ENCODE measurements at regions not wholly inside any gene's neighbourhood (a gene's known extent, or its start where the extent isn't known, plus 50 kb on each side); places are given as distances from the start of the nearest gene placed in this dataset.
A peak's percentile ranks its signal among the peaks of the same experiment; 100 is the strongest.
"Not testable (repeated sequence)": the region's sequence is repeated elsewhere in the genome, so short reads cannot be mapped to it uniquely, and the experiment has no call there.

DNA sequence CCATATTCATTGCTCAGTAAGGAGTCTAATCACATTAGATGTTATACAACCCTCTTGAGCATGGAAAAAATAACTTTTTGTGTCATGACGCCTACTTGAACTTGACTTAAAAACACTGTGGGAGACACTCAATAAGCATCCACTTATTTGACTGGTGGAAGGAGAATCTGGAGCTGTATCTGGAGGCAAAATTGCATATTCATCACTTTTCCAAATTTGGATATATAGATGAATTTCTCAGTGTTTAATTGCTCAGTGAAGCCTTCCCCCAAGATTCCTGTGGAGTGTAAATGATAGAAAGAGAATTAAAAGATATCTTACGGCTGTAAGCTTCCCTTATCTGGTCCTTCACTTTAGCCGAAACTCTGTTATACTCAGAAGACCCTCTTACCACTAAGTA, 610.7 kb upstream of the ADGRL2 start:
- DNase-seq (ENCODE audit: low spot score) = no peak
- in situ Hi-C loops (cut with MboI; ENCODE audit: low pct_unique_long_range_greater_than_20kb, low sequenced_read_pairs, unreplicated experiment) = no loop called here
- TF ChIP-seq CTCF (IDR thresholded peaks at IDR 0.05; ENCODE audit: extremely low read depth, insufficient read depth, missing control alignments) = no peak

DNA sequence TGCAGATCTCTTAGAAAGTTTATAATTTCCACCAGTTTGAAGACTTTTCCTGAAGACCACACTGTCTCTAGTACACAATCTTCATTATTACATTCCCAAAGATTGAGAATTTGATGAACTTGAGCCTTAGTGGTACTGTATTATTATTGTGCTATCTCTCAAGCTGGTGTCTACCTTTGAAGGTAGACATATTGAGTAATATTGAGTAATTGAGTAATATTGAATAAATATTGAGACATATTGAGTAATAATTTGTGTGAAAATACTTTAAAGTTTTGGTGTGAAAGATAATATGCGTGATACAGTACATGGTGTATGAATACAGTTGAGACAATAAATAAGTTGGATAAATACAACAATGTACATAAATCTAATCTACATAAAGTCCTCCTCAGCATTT, 613.1 kb upstream of the ADGRL2 start:
- no peak for TF ChIP-seq CTCF (IDR thresholded peaks at IDR 0.05; ENCODE audit: extremely low read depth, insufficient read depth, missing control alignments)
- no peak for DNase-seq (ENCODE audit: low spot score)
- in situ Hi-C loops (cut with MboI; ENCODE audit: low pct_unique_long_range_greater_than_20kb, low sequenced_read_pairs, unreplicated experiment) = no loop called here

GRCh38 chr1:81186261-81186660, 614.5 kb upstream of the ADGRL2 start:
- DNase-seq (ENCODE audit: low spot score) = no peak
- TF ChIP-seq CTCF (IDR thresholded peaks at IDR 0.05; ENCODE audit: extremely low read depth, insufficient read depth, missing control alignments) = no peak
- in situ Hi-C loops (cut with MboI; ENCODE audit: low pct_unique_long_range_greater_than_20kb, low sequenced_read_pairs, unreplicated experiment) = no loop called here

- in situ Hi-C loops (cut with MboI; ENCODE audit: low pct_unique_long_range_greater_than_20kb, low sequenced_read_pairs, unreplicated experiment) = no loop called here
- no peak for TF ChIP-seq CTCF (IDR thresholded peaks at IDR 0.05; ENCODE audit: extremely low read depth, insufficient read depth, missing control alignments)
- DNase-seq (ENCODE audit: low spot score) = no peak
These were observed 617.2 kb upstream of the ADGRL2 start for GRCh38 chr1:81183553-81183952.

DNA sequence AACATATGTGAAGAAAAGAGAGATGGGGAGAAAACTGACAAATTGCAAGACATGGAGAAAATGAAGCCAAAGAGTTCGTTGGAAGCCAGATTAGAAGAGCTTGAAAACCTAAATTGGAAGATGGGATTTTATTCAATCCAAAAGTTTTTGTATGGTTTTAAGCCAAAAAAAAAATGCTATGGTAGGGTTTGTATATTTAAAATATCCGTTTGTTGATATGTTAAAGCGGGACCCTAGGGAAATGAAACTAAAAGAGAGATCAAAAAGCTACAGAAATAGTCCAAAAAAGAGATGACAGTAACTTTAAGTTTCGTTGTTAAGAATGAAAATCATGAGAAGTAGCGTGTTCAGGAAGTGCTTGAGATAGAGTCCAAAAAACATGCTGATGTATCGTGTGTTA, 617.7 kb upstream of the ADGRL2 start:
- in situ Hi-C loops (cut with MboI; ENCODE audit: low pct_unique_long_range_greater_than_20kb, low sequenced_read_pairs, unreplicated experiment) = no loop called here
- peak; percentile 17 for DNase-seq (ENCODE audit: low spot score)
- no peak for TF ChIP-seq CTCF (IDR thresholded peaks at IDR 0.05; ENCODE audit: extremely low read depth, insufficient read depth, missing control alignments)

DNA sequence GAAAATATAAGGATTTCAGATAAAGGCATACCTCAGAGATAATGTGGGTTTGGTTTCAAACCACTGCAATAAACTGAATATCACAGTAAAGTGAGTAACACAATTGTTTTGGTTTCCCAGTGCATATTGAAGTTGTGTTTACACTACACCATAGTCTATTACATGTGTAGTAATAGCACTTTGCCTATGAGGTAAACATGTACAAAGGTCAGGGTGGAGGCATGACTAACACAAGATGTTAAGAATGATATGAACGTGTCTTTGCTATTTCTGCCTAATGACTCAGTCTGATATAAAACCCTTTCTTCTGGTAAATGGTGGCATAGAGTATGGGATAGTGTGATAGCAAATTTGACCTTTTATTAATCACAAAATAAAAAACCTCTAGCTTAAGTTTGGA, 621.5 kb upstream of the ADGRL2 start:
- no peak for DNase-seq (ENCODE audit: low spot score)
- in situ Hi-C loops (cut with MboI; ENCODE audit: low pct_unique_long_range_greater_than_20kb, low sequenced_read_pairs, unreplicated experiment) = no loop called here
- no peak for TF ChIP-seq CTCF (IDR thresholded peaks at IDR 0.05; ENCODE audit: extremely low read depth, insufficient read depth, missing control alignments)

DNA sequence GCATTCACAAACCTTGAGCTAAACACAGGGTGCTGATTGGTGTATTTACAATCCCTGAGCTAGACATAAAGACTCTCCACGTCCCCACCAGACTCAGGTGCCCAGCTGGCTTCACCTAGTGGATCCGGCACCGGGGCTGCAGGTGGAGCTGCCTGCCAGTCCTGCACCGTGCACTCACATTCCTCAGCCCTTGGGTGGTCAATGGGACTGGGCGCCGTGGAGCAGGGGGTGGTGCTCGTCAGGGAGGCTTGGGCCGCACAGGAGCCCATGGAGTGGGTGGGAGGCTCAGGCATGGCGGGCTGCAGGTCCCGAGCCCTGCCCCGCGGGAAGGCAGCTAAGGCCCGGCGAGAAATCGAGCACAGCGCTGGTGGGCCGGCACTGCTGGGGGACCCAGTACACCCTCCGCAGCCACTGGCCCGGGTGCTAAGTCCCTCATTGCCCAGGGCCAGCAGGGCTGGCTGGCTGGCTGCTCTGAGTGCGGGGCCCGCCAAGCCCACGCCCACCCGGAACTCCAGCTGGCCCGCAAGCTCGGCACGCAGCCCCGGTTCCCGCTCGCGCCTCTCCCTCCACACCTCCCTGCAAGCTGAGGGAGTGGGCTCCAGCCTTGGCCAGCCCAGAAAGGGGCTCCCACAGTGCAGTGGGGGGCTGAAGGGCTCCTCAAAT, 622.2 kb upstream of the ADGRL2 start:
- in situ Hi-C loops (cut with MboI; ENCODE audit: low pct_unique_long_range_greater_than_20kb, low sequenced_read_pairs, unreplicated experiment); DNase-seq (ENCODE audit: low spot score): not testable (repeated sequence)

All from GM13977 (cell line).